Panc1 (cell line): ENCODE measurements at regions not wholly inside any gene's neighbourhood (a gene's known extent, or its start where the extent isn't known, plus 50 kb on each side); places are given as distances from the start of the nearest gene placed in this dataset.

ENCODE experiments used
- ATAC-seq: fragments of 200-7000 bp; cut with Tn5 transposase; 2 replicates; pipeline ENCODE4 v1.9.1; 2020; ENCODE audit warnings: mild to moderate bottlenecking, moderate library complexity
- BruUV-seq: library from RNA; stranded (reverse); fragments of 400-500 nt; replicated peaks from 2 replicates; lab custom pipeline; 2021; lab: Mats Ljungman, UMichigan
- CTCF ChIA-PET: fragments of 300-600 bp; sonication (Branson Sonifier 250); formaldehyde crosslinking; loops from one replicate; lab custom pipeline; 2022; ENCODE audit warnings: antibody characterized with exemption; lab: Charles Lee
- POLR2A ChIA-PET: fragments of 300-600 bp; sonication (Branson Sonifier 250); formaldehyde crosslinking; loops from one replicate; lab custom pipeline; 2022; ENCODE audit warnings: antibody characterized with exemption; lab: Charles Lee
- DNase-seq: peaks from one replicate; pipeline ENCODE4 v3.0.0-alpha.2; 2010; ENCODE audit warnings: low read depth, low spot score
- H3K27ac ChIP-seq: 2 replicates; pipeline ENCODE4 v1.5.1; 2011; ENCODE audit warnings: mild to moderate bottlenecking, low read length, inconsistent platforms
- H3K27me3 ChIP-seq: fragments of 200-500 bp; sonication (Bioruptor generic); 2 replicates; pipeline ENCODE4 v1.6.0; 2014; ENCODE audit warnings: low read length, inconsistent platforms; ENCODE audit not compliant: control insufficient read depth, insufficient read depth
- H3K36me3 ChIP-seq: fragments of 200-500 bp; sonication (Bioruptor generic); 2 replicates; pipeline ENCODE4 v1.5.1; 2014; ENCODE audit warnings: inconsistent platforms, mild to moderate bottlenecking, low read length, moderate library complexity; ENCODE audit not compliant: control insufficient read depth, insufficient read depth
- H3K4me1 ChIP-seq: 2 replicates; pipeline ENCODE4 v1.5.1; 2011; ENCODE audit warnings: inconsistent platforms, mild to moderate bottlenecking, low read length, moderate library complexity; ENCODE audit not compliant: control insufficient read depth, insufficient read depth
- H3K4me3 ChIP-seq, 2 experiments: 2 replicates each; pipeline ENCODE4 v1.5.1; 2011 to 2012; ENCODE audit warnings: low read depth in 2 of 2, low read length in 2 of 2, mild to moderate bottlenecking in 2 of 2, inconsistent platforms in 1 of 2, moderate library complexity in 1 of 2
- H3K9me3 ChIP-seq: fragments of 200-500 bp; sonication (Bioruptor generic); 2 replicates; pipeline ENCODE4 v1.5.1; 2014; ENCODE audit warnings: low read depth, mild to moderate bottlenecking, inconsistent platforms, low read length, moderate library complexity; ENCODE audit not compliant: control insufficient read depth, insufficient read depth
- POLR2AphosphoS5 ChIP-seq: IDR thresholded peaks from 2 replicates; pipeline ENCODE4 v1.6.1; 2012; ENCODE audit warnings: mild to moderate bottlenecking, low read depth, low read length, moderate library complexity
- REST ChIP-seq, 2 experiments: IDR thresholded peaks; 2 replicates each; pipeline ENCODE4 v1.6.1; 2011 to 2012; ENCODE audit warnings: low read depth in 2 of 2, control low read depth in 1 of 2, low read length in 1 of 2, mild to moderate bottlenecking in 1 of 2, moderate library complexity in 1 of 2; ENCODE audit not compliant: insufficient read depth in 1 of 2
- SIN3A ChIP-seq: IDR thresholded peaks from 2 replicates; pipeline ENCODE4 v1.6.1; 2012; ENCODE audit warnings: low read depth, mild to moderate bottlenecking, low read length, moderate library complexity, borderline replicate concordance; ENCODE audit not compliant: insufficient read depth
- TCF7L2 ChIP-seq: IDR thresholded peaks from 2 replicates; pipeline ENCODE4 v1.6.1; 2011; ENCODE audit warnings: mild to moderate bottlenecking, low read depth, low read length, inconsistent platforms
- in situ Hi-C: cut with HindIII; loops from 2 replicates; pipeline ENCODE4 v1.10.0; 2016; ENCODE audit warnings: low sequenced_read_pairs, low pct_unique_long_range_greater_than_20kb
- intact Hi-C: fragments of 100-400 bp; cut with micrococcal nuclease; formaldehyde crosslinking; loops from one replicate; pipeline ENCODE4 v1.10.0; 2022; ENCODE audit not compliant: unreplicated experiment
- TF ChIP-seq, protein P1 (sequence below): fragments of 450-650 bp; IDR thresholded peaks from 2 replicates; pipeline ENCODE4 v1.5.1; 2017; ENCODE audit warnings: mild to moderate bottlenecking

DNA sequence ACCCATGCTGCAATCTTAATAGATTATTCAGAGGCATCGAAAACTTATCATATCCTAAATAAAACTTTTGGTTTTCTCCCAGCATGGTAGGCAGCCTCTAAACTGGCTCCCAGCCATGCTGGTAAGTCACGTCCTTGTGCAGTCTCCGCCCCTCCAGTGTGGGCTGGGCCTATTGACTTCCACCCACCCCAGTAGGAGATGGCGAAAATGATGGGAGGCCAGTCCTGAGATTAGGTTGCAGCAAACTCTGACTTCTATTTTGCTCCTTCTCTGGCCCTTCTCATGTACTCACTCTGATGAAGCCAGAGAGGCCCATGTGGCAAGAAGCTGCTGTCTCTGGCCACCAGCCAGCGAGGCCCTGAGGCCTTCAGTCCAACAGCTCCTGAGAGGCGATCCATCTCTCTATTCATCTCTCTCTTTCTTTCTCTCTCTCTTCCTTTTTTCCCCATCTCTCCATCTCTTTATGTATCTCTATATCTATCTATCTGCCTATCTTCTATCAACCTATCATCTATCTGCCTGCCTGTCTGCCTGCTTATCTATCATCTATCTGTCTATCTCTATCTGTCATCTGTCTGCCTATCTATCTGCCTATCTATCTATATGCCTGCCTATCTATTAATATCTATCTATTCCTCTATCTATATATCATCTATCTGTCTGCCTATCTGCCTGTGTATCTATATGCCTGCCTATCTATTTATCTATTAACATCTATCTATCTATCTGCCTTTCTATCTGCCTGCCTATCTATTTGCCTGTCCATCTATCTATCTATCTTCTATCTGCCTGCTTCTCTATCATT, 52.7 kb upstream of the STX16 start:
- Histone ChIP-seq H3K4me3 (no peak overlapping the region), H3K9me3 (no peaks in the 10 kb centered on the region), H3K4me1 (no peaks in the 10 kb centered on the region), H3K27ac (no peak overlapping the region), H3K27me3 (no peaks in the 10 kb centered on the region), H3K36me3 (no peaks in the 10 kb centered on the region)
- ATAC-seq: no peak
- intact Hi-C loops (no loop called here), in situ Hi-C loops (no loop called here)
- POLR2A ChIA-PET: no interaction called here
- TF ChIP-seq POLR2AphosphoS5 (no peak), SIN3A (no peak), TCF7L2 (no peak), REST (IDR thresholded peaks at IDR 0.05; ENCODE audit: insufficient read depth in 1 of 2, low read depth in 2 of 2, low read length in 1 of 2) (no peak)
- TF ChIP-seq, protein P1, sequence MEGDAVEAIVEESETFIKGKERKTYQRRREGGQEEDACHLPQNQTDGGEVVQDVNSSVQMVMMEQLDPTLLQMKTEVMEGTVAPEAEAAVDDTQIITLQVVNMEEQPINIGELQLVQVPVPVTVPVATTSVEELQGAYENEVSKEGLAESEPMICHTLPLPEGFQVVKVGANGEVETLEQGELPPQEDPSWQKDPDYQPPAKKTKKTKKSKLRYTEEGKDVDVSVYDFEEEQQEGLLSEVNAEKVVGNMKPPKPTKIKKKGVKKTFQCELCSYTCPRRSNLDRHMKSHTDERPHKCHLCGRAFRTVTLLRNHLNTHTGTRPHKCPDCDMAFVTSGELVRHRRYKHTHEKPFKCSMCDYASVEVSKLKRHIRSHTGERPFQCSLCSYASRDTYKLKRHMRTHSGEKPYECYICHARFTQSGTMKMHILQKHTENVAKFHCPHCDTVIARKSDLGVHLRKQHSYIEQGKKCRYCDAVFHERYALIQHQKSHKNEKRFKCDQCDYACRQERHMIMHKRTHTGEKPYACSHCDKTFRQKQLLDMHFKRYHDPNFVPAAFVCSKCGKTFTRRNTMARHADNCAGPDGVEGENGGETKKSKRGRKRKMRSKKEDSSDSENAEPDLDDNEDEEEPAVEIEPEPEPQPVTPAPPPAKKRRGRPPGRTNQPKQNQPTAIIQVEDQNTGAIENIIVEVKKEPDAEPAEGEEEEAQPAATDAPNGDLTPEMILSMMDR: no peak
- CTCF ChIA-PET: no interaction called here
- no peak for DNase-seq
- no TSS peak for BruUV-seq

GRCh38 chr20:58597249-58597891, 53.7 kb upstream of the STX16 start:
- in situ Hi-C loops: no loop called here
- POLR2A ChIA-PET: no interaction called here
- CTCF ChIA-PET: no interaction called here
- intact Hi-C loops: no loop called here
- no peak for ATAC-seq
- H3K36me3 ChIP-seq: no peaks in the 10 kb centered on the region
- no peak overlapping the region for H3K27ac ChIP-seq
- no peaks in the 10 kb centered on the region for H3K9me3 ChIP-seq
- H3K4me1 ChIP-seq: no peaks in the 10 kb centered on the region
- TF ChIP-seq POLR2AphosphoS5: no peak
- TF ChIP-seq, protein P1: no peak
- no peak for TF ChIP-seq TCF7L2
- TF ChIP-seq SIN3A: no peak
- no peak for TF ChIP-seq REST (IDR thresholded peaks at IDR 0.05; ENCODE audit: insufficient read depth in 1 of 2, low read depth in 2 of 2, low read length in 1 of 2)
- H3K4me3 ChIP-seq: no peak overlapping the region
- DNase-seq: no peak
- no TSS peak for BruUV-seq
- H3K27me3 ChIP-seq: no peaks in the 10 kb centered on the region
